GM21786 (cell line): ENCODE measurements at regions not wholly inside any gene's neighbourhood (a gene's known extent, or its start where the extent isn't known, plus 50 kb on each side); places are given as distances from the start of the nearest gene placed in this dataset.

ENCODE experiments used
- ATAC-seq: cut with Tn5 transposase; IDR thresholded peaks from one replicate; pipeline ENCODE4 v1.9.1; 2021; ENCODE audit not compliant: unreplicated experiment

DNA sequence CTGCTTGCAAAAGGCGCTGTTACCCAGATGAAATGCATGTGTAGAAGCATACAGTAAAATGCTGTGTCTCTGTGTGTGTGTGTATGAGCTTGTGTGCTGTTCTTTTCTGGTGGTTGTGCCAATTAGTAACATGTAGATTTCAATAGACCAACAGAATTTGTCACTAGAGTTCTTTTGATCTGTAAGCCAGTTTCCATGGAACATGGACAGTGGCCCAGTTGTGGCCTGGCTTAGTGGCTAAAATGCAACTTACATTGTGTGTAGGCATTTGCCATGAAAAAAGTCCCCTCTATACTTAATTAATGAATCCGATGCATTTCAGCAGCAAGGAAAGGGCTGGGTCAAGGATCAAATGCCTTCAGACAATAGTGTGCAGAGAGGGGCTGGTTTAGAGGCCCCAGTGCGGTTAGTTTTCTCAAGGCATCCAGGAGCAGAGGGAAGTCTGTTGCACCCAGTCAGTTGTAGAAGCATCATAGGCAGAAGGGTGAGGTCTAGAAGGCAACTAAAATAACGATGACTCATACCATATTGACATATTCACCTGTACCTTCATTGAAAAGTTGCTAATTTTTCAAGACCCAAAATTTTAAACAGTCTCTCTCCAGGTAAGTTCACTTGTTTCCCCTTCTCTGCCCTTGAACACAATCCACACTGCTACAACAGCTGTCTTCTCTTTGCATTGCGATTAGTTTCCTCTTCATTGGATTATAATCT lies 366.9 kb upstream of the SPRED2 start:
- no peak for ATAC-seq

DNA sequence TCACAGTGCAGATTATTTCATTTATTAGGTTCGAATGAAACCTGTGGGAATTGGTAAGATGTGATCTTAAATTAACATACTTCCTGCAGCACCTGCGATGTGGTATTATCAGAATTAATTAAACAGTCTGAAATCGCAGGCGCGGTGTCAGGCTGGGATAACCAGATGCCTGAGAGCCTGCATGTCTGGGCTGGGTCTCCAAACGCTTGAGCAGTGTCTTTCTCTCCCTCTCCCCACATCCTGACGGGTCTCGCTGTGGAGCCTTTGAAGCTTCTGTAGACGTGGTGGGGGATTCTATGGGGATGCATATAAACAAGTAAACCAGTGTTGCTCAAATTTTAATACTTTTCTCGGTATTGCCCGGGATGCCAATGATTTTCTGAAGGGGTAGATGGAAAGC lies 366.2 kb upstream of the SPRED2 start:
- ATAC-seq: no peak

DNA sequence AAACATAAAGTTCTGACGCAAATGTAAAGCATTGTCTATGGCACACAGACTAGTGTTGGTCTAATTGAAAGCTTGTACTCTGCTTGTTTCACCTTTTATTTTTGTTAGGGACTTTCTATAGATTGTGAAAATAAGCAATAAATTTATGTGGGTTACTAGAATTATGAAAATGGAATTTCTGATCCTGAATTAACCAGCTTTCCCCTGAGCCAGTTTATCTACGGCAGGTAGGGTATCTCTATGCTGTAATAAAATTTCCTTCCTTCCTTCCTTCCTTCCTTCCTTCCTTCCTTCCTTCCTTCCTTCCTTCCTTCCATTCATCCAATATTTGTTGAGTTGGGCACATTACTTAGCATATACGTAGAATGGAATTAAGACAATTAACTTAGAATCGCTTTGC lies 362.6 kb upstream of the SPRED2 start:
- ATAC-seq: no peak

DNA sequence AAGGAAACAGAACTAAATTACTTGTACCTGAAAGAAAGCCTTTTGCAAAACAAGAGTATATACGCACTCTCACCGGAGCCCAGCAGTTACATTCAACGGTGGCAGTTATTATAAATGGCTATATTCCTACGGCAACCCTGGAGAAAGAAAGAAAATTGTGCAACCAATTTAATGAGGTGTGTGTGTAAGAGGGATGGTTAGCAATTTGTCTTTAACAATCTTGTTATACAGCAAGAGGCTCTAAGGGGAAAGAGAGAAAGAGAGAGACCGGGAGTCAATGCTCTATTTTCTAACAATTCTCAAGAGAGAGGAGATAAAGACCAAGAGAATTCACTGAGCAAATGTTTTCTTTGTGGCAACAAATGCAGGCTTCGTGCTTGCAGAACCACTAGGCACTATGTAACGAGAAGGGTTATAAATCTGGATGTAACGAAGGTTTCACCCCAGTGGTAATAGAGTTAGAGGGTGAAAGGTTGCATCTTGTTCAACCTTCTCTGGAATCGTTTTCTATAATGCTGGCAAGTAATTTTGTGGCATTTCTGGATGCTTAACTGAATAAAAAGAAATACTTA lies 359.1 kb upstream of the SPRED2 start:
- no peak for ATAC-seq

DNA sequence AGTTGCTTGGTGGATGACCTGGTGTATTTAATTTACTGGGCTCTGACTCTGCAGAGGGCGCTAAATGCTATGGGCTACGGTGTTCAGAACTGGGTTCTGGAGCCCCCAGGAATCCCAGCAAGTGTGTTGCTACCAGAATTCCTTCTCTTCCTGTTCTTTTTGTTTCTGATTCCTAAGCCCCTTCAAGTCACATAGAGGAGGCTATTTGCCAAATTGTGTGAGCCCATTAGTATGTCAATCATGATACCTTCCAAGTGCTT lies 358.2 kb upstream of the SPRED2 start:
- ATAC-seq: no peak

DNA sequence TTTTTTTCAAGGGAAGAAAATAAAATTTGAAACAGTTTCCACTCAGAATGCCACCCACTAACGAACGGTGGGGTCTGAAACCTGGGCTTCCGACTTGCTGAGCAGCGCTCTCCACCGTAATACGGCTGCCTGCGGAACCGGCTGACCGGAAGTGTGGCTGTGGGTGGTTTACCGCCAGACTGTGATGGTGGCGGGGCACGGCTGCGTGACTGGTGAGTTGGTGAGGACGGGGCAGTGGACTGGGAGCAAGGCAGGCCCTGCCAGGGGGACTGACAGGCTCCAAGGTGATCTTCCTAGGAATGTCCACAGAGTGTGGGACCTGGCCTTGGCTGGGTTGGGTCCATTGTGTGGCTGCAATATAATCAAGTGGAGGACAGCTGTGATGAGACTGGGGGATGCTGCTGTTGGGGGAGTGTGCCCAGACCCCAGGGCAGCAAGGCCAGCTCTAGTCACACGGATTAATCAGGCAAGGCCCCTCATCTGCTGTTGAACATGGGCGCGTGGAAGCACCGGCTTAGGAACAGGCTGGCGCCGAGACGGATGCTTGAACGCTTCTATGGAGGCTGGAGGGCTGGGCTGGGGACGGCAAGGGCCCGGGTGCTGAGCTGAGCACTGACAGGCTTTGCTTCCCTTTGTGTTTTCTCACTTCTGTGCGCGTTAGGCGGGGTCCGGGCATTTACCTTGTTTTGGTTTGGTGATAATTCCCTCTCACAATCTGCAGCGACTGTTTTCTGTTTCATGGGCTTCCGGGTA lies 357.7 kb upstream of the SPRED2 start:
- ATAC-seq: no peak

DNA sequence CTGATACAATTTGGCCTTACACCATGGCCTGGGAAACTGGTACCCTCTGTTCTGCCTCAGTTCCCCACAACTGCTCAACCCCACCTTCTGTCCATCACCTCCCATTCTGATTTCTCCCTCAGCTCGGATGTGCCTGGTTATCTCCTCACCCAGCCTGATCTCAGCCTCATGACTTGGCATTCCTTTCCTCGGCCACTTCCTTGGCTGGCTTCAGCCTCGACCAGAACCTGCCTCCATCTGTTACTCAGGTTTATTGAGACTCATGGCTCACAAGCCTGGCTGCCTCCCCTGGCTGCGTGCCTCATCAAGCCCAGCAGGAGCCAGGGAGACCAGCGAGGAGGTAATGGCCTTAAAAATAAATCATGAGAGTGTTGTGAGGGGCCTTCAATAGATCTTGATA lies 356.2 kb upstream of the SPRED2 start:
- ATAC-seq: no peak

DNA sequence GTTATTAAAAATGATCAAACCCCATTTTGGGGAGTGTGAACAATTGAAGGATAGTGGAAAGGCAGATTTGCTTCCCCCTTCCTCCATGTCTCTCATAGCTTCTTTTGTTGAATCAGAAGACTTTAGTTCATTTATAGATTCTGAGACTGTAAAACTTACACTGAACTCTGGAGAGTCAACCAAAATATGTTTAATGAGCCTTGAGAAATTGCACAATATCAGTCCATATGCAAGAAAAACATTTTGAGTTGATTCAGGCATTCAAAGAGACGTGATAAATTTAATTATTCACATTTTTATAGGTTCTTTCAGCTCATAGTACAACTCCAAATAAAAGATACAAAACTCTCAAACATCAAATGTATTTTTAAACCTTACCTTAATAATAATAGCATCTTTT lies 354.4 kb upstream of the SPRED2 start:
- ATAC-seq: no peak

DNA sequence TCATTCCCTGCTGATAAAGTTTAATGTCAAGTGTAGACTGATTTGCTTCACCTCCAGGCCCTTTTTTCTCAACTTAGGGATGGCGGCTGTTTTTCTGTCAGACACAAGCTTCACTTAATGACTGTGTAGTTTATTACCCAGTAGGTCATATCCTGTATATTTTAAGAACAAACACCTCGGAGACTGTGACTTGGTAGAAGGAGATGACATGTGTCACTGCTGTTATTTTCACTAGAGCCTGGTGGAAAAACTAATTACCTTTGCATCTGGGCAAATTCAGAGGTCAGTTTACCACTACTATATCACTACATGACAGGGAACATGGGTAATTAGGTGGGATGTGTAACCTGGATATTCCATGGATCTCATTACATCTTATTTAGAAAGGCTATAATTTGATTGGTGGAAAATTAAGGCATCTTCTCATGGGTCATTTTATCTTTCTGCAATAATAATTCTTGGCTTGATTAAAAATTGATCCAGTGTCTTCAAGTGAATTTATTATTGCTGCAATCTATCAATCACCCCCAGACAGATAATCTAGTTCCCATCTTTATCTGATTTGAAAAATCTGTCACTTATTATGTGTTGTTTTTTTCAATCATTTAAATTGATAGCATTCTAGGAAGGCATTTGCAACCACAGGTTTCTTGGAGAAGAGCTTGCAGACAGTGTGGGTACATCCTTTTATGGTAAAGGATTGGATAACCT lies 353.8 kb upstream of the SPRED2 start:
- ATAC-seq: no peak

DNA sequence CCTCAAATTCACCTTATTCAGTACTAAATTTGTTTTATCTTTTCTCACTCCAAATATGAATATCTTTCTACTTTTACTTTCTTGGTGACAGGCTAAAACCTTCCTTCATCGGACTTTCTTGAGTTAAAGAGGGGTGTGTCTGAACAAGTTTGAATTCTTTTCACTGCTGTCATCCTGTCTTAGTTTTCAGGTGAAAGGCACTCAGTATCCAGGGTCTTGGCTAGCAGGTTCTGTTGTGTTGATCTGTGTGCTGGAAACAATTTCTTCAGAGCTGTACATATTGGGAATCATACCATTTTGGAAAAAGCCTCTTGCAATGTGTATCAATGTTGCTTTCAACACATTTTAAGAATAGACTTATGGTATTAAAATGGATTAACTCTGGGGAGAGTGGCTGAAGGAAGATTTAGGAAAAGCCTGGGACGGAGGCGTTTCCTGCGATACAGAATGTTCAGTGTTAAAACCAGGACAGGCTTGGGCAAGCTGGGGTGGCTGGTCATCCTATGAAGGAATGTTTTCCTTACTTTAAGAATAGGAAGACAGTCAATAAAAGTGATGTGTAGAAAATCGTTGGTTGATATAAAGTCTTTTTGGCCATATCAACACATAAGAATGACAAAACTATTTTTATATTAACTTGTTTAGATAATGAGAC lies 350.7 kb upstream of the SPRED2 start:
- ATAC-seq: no peak

DNA sequence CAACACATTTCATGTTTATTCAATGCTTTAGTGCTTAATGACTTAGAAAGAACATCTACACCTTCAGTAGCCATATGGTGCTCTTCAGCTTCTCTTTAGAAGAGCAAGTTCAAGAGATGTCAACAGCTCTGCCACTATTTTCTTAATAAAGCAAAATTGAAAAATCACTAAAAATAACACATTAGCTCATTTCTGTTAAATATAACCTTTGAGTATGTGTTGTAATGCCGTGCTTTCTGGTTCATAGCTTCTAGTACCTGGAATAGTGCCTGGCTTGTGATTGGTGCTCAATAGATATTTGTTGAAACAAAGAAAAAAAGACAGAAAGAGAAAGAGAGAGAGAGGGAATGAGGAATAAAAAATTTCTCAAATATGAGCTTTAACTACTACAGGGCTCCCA lies 349.8 kb upstream of the SPRED2 start:
- no peak for ATAC-seq

DNA sequence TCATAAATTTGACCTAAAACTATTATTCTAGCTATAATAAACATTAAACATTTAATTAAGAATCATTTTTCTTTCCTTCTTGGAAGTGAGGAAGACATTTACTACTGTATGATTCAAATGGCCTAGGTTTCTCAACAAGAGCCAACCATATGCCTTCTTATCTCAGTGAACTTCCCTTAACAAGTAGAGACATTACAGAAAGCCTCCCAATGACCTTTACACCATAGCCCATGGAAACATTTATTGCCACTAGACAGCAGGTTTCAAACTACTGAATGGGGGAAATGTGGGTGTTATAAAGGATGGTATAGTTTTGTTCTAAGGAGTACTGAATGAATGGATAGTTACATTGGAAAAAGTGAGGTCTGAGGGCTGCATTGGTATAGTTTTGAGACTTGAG lies 349.4 kb upstream of the SPRED2 start:
- ATAC-seq: no peak

DNA sequence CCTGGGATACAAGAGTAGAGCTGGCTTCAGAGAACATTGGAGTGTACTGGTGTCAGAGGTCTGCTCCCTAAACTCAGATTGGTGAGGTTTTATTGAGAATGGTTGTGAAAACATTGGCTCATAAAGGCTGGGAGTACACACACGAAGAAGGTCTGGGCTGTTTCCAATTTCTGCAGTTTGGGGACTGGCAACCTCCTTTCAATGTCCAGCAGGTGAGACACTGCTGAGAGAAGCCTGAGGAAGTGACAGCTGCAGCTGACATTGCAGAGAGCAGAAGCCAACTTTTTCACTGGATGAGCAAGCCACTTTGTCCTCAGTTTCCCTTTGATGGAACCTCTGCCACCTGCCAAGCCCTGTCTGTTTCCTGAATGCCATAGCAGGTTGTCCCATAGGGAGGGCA lies 346.6 kb upstream of the SPRED2 start:
- ATAC-seq: no peak

DNA sequence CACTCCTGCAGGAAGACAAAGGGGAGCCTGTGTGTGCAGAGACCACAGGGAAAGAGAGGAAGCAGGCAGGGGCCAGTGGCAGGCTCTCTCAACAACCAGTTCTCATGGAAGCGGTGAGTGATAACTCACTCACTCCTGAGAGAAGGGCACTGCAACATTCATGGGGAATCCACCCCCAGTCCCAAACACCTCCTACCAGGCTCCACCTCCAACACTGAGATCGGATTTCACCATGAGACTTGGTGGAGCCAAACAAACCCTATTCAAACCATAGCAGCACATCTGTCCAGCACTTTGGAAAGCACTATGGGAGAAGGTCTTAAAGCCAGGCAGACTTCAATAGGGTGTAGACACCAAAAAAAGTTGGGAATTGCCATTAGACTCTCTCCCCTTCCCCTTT lies 345.7 kb upstream of the SPRED2 start:
- ATAC-seq: no peak

DNA sequence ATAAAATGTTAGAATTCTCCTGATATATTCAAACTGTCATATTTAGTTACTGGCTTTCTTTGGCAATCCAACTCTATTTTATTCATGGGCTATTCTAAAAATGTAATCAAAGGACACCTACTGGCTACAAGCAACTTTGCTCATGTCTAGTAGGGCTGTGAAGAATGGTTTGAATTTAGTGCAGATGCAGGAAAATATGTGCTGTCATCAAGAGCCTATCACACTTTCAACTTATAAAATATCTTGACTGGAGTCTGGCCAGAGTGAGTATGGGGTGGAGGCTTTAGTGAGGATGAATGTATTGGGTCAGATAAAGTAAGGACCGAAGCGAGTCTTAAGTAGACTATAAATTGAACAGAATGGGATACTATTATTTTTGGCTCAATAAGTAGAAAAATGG lies 343.4 kb upstream of the SPRED2 start:
- no peak for ATAC-seq

DNA sequence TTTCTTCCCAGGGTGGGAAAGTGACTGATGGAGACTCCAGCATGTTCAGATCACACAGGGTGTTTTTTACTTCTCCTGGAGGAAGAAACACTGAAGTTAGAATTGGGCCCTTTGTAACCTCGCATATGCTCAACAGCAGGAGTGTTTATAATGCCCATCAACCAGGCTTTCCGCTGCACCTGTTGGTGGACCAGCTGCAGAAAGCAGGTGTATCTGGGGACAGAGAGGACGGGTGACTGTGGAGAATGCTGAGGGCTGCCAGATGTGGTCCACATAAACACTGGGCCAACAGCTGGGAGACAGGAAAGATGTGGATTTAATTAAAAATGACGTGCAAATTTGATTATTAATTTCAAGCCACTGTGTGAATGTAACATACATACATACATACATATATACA lies 335.5 kb upstream of the SPRED2 start:
- no peak for ATAC-seq

DNA sequence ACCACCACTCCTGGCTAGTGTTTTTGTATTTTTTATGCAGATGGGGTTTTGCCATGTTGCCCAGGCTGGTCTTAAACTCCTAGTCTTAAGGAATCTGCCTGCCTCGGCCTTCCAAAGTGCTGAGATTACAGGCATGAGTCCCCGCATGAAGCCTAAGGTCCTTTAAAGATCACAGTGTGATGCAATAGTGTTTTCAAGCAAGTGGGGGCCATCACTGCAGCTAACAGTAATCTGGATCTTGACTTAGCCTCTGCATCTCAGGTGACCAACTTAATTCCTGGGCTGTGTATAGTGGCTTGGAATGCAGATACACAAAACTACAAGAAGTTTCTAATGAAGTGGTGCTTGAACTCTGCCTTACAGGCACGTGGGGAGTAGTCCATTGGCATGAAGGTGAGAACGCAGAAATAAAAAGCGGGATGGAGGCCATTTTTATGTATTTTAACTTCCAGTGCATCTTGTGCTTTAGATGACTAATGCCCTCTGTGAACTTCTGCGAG lies 334.4 kb upstream of the SPRED2 start:
- no peak for ATAC-seq

DNA sequence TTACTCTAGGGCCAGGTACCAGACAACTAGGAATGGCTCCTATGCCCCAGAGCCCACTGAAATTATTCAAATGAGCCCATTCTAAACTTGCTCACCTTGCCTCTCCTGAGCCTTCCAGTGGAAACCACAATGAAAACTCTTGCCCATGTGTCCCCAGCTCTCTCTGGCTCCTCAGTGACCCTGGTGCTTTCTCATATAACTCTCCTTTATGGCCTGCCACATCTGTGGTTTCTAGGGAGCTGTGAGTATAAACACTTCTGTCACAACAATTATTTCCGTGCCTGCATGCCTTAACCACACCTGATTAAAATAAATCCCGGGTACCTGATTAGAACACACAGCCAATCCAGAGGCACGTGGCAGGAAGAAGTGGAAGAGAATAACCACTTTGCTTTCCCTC lies 333.0 kb upstream of the SPRED2 start:
- no peak for ATAC-seq

DNA sequence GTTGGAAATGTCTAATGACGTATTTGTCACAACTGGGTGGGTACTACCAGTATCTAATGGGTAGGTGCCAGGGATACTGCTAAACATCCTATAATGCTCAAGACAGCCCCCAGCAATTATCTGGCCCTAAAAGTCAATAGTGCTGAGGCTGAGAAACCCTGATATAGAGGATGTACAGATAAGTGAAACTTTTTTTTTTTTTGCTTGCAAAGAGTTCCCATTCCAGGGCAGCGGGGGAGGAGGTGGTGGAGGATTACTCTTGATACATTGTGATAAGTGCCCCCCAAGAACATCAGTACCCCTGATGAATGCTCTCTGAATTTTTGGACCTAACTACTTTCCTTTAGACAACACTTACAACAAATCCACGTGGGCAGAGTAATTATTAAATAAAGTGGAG lies 329.7 kb upstream of the SPRED2 start:
- ATAC-seq: no peak

DNA sequence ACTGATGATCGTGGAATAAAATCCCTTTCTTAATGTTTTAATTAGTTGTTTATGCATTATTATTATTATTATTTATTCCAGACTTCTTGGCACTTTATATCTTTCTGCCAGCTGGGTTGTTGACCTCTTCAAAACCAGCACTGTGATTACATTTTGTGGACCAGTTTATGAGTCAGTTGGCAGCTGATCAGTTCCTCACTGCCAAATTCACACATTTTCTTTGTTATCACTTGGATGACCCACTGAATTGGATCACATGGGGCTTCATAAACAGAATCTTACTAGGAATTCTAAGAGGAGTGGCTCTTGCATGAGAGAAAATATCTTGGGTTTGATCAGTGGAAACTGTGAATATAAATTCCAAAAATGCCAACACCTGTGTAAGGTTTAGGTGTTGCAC lies 321.8 kb upstream of the SPRED2 start:
- ATAC-seq: no peak

DNA sequence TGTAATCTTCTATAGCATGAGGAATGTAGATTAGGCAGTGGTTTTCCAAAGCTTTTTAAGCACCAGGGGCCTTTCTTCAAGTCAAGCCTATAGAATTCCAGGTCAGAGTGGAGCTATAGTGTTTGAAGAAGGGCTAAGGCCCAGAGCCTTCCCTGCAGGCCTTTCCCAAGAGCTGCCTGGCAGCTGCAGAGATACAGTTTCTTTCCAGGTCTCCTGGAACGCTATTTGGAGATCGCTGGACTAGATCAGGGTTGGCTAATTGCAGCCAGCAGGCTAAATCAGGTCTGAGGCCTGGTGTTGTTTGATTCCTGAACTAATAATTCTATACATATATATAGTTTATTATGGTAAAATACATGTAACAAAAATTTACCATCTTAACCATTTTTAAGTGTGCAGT lies 319.0 kb upstream of the SPRED2 start:
- ATAC-seq: no peak
